ENCODE measurements at regions not wholly inside any gene's neighbourhood (a gene's known extent, or its start where the extent isn't known, plus 50 kb on each side); places are given as distances from the start of the nearest gene placed in this dataset.

GRCh38 chr11:111091321-111091938 lies 154.1 kb upstream of the POU2AF2 start:
- TF ChIP-seq, protein P1, sequence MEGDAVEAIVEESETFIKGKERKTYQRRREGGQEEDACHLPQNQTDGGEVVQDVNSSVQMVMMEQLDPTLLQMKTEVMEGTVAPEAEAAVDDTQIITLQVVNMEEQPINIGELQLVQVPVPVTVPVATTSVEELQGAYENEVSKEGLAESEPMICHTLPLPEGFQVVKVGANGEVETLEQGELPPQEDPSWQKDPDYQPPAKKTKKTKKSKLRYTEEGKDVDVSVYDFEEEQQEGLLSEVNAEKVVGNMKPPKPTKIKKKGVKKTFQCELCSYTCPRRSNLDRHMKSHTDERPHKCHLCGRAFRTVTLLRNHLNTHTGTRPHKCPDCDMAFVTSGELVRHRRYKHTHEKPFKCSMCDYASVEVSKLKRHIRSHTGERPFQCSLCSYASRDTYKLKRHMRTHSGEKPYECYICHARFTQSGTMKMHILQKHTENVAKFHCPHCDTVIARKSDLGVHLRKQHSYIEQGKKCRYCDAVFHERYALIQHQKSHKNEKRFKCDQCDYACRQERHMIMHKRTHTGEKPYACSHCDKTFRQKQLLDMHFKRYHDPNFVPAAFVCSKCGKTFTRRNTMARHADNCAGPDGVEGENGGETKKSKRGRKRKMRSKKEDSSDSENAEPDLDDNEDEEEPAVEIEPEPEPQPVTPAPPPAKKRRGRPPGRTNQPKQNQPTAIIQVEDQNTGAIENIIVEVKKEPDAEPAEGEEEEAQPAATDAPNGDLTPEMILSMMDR (IDR thresholded peaks at IDR 0.05; ENCODE audit: insufficient read depth, low read length, poor library complexity, severe bottlenecking), result no peak
- no peak for DNase-seq (ENCODE audit: extremely low read depth, insufficient read length)
- Histone ChIP-seq H3K4me3 (replicated peaks; ENCODE audit: low read depth, low read length) (no peak overlapping the region), H3K36me3 (ENCODE audit: control insufficient read depth, insufficient read depth, low read length) (no peaks in the 10 kb centered on the region), H3K27me3 (replicated peaks; ENCODE audit: control insufficient read depth, insufficient read depth, low read length) (peaks cover 1% of the 10 kb centered on the region)

- no peaks in the 10 kb centered on the region for H3K36me3 ChIP-seq (ENCODE audit: control insufficient read depth, insufficient read depth, low read length)
- H3K4me3 ChIP-seq (replicated peaks; ENCODE audit: low read depth, low read length), result no peak overlapping the region
- DNase-seq (ENCODE audit: extremely low read depth, insufficient read length), result no peak
- H3K27me3 ChIP-seq (replicated peaks; ENCODE audit: control insufficient read depth, insufficient read depth, low read length), result peaks cover 1% of the 10 kb centered on the region
- TF ChIP-seq, protein P1 (IDR thresholded peaks at IDR 0.05; ENCODE audit: insufficient read depth, low read length, poor library complexity, severe bottlenecking), result no peak
Measured at GRCh38 chr11:111089759-111090158, 155.8 kb upstream of the POU2AF2 start.

DNA sequence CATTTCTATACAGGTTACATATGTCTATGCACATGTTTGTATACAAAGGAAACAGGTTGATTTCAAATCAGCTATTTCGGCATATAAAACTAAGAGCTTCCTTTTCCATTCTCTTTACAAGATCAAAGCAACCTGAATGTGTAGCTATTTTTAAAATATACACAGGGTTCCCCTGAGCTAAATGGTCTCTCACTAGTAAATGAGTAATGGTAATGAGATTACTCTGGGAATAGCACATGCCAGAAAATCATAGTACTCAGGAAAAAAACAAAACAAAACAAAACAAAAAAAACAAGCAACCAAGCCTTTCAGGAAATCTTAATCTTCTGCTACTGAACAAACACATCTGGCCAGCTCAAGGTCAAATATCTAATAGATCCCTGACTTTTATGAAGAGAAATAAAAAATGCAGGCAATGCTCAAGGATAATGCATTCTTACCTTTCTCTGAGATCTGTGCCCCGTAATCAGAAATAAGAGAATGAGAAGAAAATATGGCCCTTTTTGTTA lies 156.6 kb upstream of the POU2AF2 start:
- no peaks in the 10 kb centered on the region for H3K36me3 ChIP-seq (ENCODE audit: control insufficient read depth, insufficient read depth, low read length)
- no peak overlapping the region for H3K4me3 ChIP-seq (replicated peaks; ENCODE audit: low read depth, low read length)
- TF ChIP-seq, protein P1 (IDR thresholded peaks at IDR 0.05; ENCODE audit: insufficient read depth, low read length, poor library complexity, severe bottlenecking), result no peak
- no peak for DNase-seq (ENCODE audit: extremely low read depth, insufficient read length)
- H3K27me3 ChIP-seq (replicated peaks; ENCODE audit: control insufficient read depth, insufficient read depth, low read length), result peaks cover 1% of the 10 kb centered on the region

GRCh38 chr11:111086058-111086457 lies 159.5 kb upstream of the POU2AF2 start:
- no peak overlapping the region for H3K4me3 ChIP-seq (replicated peaks; ENCODE audit: low read depth, low read length)
- H3K36me3 ChIP-seq (ENCODE audit: control insufficient read depth, insufficient read depth, low read length), result no peaks in the 10 kb centered on the region
- TF ChIP-seq, protein P1 (IDR thresholded peaks at IDR 0.05; ENCODE audit: insufficient read depth, low read length, poor library complexity, severe bottlenecking), result no peak
- H3K27me3 ChIP-seq (replicated peaks; ENCODE audit: control insufficient read depth, insufficient read depth, low read length), result no peaks in the 10 kb centered on the region; the same call in 1 of the 2 replicates
- DNase-seq (ENCODE audit: extremely low read depth, insufficient read length), result no peak

DNA sequence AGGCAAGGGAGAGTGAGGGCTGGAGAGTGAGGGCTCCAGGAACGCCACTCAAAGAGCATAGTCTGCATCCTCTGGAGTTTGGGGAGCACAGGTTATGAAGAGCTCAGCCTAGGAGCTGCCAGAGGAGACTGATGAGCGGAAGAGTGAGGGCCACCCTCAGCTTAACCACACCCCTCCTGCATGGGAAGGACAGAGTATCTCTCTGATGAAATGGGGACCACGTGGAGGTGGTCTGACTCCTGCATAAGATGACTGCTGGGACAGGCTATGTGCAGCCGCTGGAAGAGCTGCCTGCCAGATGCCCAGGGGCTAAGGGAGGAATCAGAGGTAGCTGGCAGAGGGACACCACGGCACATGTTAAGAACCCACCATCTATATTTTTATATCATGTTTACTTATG lies 162.9 kb upstream of the POU2AF2 start:
- TF ChIP-seq, protein P1 (IDR thresholded peaks at IDR 0.05; ENCODE audit: insufficient read depth, low read length, poor library complexity, severe bottlenecking), result no peak
- Histone ChIP-seq H3K4me3 (replicated peaks; ENCODE audit: low read depth, low read length) (no peak overlapping the region), H3K36me3 (ENCODE audit: control insufficient read depth, insufficient read depth, low read length) (no peaks in the 10 kb centered on the region), H3K27me3 (replicated peaks; ENCODE audit: control insufficient read depth, insufficient read depth, low read length) (no peaks in the 10 kb centered on the region; the same call in 1 of the 2 replicates)
- DNase-seq (ENCODE audit: extremely low read depth, insufficient read length), result no peak
